Colonic mucosa (tissue), 4 donors: ENCODE measurements at regions not wholly inside any gene's neighbourhood (a gene's known extent, or its start where the extent isn't known, plus 50 kb on each side); places are given as distances from the start of the nearest gene placed in this dataset.

Experiments used
- DNase-seq: peaks from one replicate; pipeline ENCODE4 v3.0.0-alpha.2; 2020
- H3K27ac ChIP-seq: fragments of 200-600 bp; one replicate; pipeline ENCODE4 v1.8.0; 2021
- H3K27me3 ChIP-seq: fragments of 200-600 bp; one replicate; pipeline ENCODE4 v1.8.0; 2021
- H3K36me3 ChIP-seq: fragments of 200-600 bp; one replicate; pipeline ENCODE4 v1.8.0; 2021
- H3K4me1 ChIP-seq: fragments of 200-600 bp; one replicate; pipeline ENCODE4 v1.8.0; 2021; ENCODE audit warnings: mild to moderate bottlenecking
- H3K4me3 ChIP-seq: fragments of 200-600 bp; one replicate; pipeline ENCODE4 v1.8.0; 2021
- H3K9ac ChIP-seq, 2 donors: one replicate each; pipeline ENCODE4 v1.7.0; 2013; ENCODE audit warnings: control low read depth in 2 of 2, low read depth in 2 of 2, low read length in 2 of 2
- H3K9me3 ChIP-seq: fragments of 200-600 bp; one replicate; pipeline ENCODE4 v1.8.0; 2021
- intact Hi-C: fragments of 100-400 bp; cut with DNase I; formaldehyde crosslinking; loops from one replicate; pipeline ENCODE4 v1.14.1; 2022
- TF ChIP-seq, protein P1 (sequence below): fragments of 200-600 bp; IDR thresholded peaks from one replicate; pipeline ENCODE4 v1.8.0; 2022; ENCODE audit warnings: antibody characterized with exemption, mild to moderate bottlenecking
- donor health status: healthy.
- donor health status: DM: no; HTN: no; CAD: no.
- donor health status: DM: no; HTN: no; CAD: no.

DNA sequence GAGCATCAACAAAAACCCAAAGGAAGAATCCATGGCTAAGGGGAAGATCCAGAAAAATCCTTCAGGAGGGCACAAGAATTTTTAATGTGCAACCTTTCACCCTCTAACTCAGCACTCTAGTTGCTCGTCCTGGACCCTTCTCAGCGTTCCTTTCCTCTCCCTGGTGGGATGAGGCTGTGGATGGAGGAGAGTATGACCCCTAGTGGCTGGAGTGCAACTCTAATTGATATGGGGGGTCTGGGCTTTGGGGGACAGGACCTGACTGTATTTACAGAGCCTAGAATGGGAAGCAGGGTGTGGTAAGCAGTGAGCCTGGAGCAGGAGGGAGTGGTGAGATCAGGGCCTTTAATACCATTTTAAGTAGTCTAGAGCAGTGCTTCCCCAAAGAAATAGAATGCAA lies 83.9 kb upstream of the CEP85L start:
- H3K9ac ChIP-seq = no peak overlapping the region
- intact Hi-C loops = no loop called here
- H3K4me3 ChIP-seq = no peak overlapping the region
- no peaks in the 10 kb centered on the region for H3K9me3 ChIP-seq
- no peak for DNase-seq
- no peaks in the 10 kb centered on the region for H3K27me3 ChIP-seq
- H3K36me3 ChIP-seq = no peaks in the 10 kb centered on the region
- TF ChIP-seq, protein P1, sequence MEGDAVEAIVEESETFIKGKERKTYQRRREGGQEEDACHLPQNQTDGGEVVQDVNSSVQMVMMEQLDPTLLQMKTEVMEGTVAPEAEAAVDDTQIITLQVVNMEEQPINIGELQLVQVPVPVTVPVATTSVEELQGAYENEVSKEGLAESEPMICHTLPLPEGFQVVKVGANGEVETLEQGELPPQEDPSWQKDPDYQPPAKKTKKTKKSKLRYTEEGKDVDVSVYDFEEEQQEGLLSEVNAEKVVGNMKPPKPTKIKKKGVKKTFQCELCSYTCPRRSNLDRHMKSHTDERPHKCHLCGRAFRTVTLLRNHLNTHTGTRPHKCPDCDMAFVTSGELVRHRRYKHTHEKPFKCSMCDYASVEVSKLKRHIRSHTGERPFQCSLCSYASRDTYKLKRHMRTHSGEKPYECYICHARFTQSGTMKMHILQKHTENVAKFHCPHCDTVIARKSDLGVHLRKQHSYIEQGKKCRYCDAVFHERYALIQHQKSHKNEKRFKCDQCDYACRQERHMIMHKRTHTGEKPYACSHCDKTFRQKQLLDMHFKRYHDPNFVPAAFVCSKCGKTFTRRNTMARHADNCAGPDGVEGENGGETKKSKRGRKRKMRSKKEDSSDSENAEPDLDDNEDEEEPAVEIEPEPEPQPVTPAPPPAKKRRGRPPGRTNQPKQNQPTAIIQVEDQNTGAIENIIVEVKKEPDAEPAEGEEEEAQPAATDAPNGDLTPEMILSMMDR = no peak
- no peak overlapping the region for H3K27ac ChIP-seq
- H3K4me1 ChIP-seq = no peaks in the 10 kb centered on the region

GRCh38 chr6:118725944-118726343 lies 74.6 kb upstream of the CEP85L start:
- TF ChIP-seq, protein P1 = no peak
- Histone ChIP-seq H3K4me3 (no peak overlapping the region), H3K27ac (no peak overlapping the region), H3K9ac (no peak overlapping the region), H3K27me3 (no peaks in the 10 kb centered on the region), H3K9me3 (no peaks in the 10 kb centered on the region), H3K36me3 (no peaks in the 10 kb centered on the region), H3K4me1 (no peaks in the 10 kb centered on the region)
- intact Hi-C loops = no loop called here
- DNase-seq = no peak

DNA sequence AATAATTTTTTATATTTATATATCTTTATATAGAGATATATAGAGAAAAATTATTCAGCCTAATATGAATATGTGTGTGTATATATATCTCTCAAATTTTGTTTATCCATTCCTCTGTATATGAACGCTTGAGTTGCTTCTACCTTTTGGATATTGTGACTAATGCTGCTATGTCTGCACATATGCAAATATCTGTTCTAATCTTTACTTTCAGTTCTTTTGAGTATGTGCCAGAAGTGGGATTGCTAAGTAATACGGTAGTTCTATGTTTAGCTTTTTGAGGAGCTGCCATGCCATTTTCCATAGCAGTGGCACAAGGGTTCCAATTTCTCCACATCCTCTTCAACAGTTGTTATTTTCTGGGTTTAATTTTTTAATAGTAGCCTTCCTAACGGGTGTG lies 72.8 kb upstream of the CEP85L start:
- Histone ChIP-seq H3K9ac (no peak overlapping the region), H3K9me3 (no peaks in the 10 kb centered on the region), H3K4me3 (no peak overlapping the region), H3K27ac (no peak overlapping the region), H3K36me3 (no peaks in the 10 kb centered on the region), H3K27me3 (no peaks in the 10 kb centered on the region), H3K4me1 (no peaks in the 10 kb centered on the region)
- no peak for DNase-seq
- intact Hi-C loops = no loop called here
- TF ChIP-seq, protein P1 = no peak

DNA sequence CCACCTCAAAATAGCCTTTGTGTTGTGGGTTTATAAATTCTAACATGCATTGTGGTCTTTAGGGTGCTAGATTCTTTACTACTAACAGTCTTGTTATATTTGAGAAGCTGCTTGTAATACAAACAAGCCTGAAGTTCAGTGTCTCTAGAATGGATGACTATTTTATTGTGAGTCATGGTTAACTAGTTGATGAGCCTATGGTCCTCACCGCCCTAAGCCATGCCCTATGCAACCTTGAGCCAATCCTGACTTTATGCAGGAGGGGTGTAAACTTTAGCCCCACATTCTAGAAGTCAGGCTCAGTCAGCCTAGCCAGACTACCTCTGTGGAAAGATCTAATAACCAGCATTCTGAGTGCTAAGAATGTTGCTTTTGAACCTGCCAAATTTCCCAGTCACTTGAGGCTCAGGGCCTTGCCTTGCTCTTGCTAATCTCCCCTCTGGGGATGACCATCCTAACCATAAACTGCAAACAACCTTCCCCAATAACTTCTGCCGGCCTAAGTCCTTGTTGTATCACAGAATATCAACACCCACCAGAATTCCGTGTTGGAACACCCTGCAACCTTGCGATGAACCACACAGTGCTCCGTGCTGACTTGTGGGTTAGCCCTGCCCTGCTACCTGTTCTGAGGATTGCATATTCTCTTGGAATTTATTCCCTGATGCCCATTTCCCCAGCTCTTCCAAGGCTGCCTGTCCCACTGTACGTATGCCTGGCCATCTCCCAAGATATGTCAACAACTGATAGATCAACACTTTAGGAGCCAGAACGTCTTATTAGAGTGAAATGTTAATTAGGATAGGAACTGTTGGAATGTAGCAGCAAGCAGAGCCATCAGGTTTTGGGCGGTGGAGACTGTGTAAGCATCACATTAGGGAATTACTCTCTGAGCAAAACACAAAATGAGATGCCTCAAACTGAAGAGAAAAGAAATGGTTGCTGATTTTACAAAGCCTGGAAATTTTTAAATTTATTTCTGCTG lies 71.7 kb upstream of the CEP85L start:
- intact Hi-C loops = no loop called here
- Histone ChIP-seq H3K27ac (no peak overlapping the region), H3K4me3 (no peak overlapping the region), H3K4me1 (no peaks in the 10 kb centered on the region), H3K9ac (no peak overlapping the region), H3K36me3 (no peaks in the 10 kb centered on the region), H3K9me3 (no peaks in the 10 kb centered on the region), H3K27me3 (no peaks in the 10 kb centered on the region)
- no peak for DNase-seq
- TF ChIP-seq, protein P1 = no peak

DNA sequence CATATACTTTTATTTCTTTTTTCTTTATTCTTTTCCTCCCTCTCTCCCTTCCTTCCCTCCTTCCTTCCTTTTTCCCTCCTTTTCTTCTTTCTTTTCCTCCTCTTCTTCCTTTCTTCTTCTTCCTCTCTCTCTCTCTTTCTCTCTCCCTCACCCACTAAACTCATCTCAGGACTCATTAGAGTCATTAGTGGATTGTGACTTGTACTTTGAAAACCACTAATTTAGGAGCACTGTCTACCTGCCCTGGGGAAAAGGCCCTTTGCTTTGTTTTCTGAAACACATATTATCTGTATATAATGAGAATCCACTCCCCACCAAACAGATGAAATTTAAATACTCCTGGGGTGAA lies 68.7 kb upstream of the CEP85L start:
- Histone ChIP-seq H3K27ac (no peak overlapping the region), H3K4me1 (no peaks in the 10 kb centered on the region), H3K9ac (no peak overlapping the region), H3K4me3 (no peak overlapping the region), H3K36me3 (no peaks in the 10 kb centered on the region), H3K9me3 (no peaks in the 10 kb centered on the region), H3K27me3 (no peaks in the 10 kb centered on the region)
- no peak for DNase-seq
- TF ChIP-seq, protein P1 = no peak
- intact Hi-C loops = no loop called here
